Astrocyte of the hippocampus (primary cell): ENCODE measurements at regions not wholly inside any gene's neighbourhood (a gene's known extent, or its start where the extent isn't known, plus 50 kb on each side); places are given as distances from the start of the nearest gene placed in this dataset.
A peak's percentile ranks its signal among the peaks of the same experiment; 100 is the strongest.
"Not testable (repeated sequence)": the region's sequence is repeated elsewhere in the genome, so short reads cannot be mapped to it uniquely, and the experiment has no call there.

Experiments used
- DNase-seq: peaks from one replicate; pipeline ENCODE4 v3.0.0; 2011; ENCODE audit warnings: low read depth, low spot score

GRCh38 chr9:96131825-96132224, 170.2 kb downstream of the HSD17B3 start:
- DNase-seq, result no peak

- no peak for DNase-seq
Measured at GRCh38 chr9:96130970-96131369, 171.0 kb downstream of the HSD17B3 start.

- DNase-seq, result peak; percentile 40
Measured at GRCh38 chr9:96129747-96130146, 172.2 kb downstream of the HSD17B3 start.

- no peak for DNase-seq
Measured at GRCh38 chr9:96128880-96129279, 173.1 kb downstream of the HSD17B3 start.

- no peak for DNase-seq
Measured at GRCh38 chr9:96126321-96126881, 175.6 kb downstream of the HSD17B3 start.

GRCh38 chr9:96125624-96126023, 176.4 kb downstream of the HSD17B3 start:
- DNase-seq, result no peak

- peak; percentile 63 for DNase-seq
Measured at GRCh38 chr9:96122751-96123150, 179.2 kb downstream of the HSD17B3 start.

GRCh38 chr9:96122282-96122681, 179.7 kb downstream of the HSD17B3 start:
- DNase-seq, result no peak

GRCh38 chr9:96121136-96121535, 180.8 kb downstream of the HSD17B3 start:
- no peak for DNase-seq

GRCh38 chr9:96117398-96118080, 184.4 kb downstream of the HSD17B3 start:
- no peak for DNase-seq

GRCh38 chr9:96116275-96117064, 185.5 kb downstream of the HSD17B3 start:
- no peak for DNase-seq

GRCh38 chr9:96115836-96116235, 186.1 kb downstream of the HSD17B3 start:
- DNase-seq, result no peak

- DNase-seq, result no peak
Measured at GRCh38 chr9:96113032-96113431, 188.9 kb downstream of the HSD17B3 start.

- peak; percentile 48 for DNase-seq
Measured at GRCh38 chr9:96109680-96110351, 192.2 kb downstream of the HSD17B3 start.

- DNase-seq, result no peak
Measured at GRCh38 chr9:96108691-96109380, 193.1 kb downstream of the HSD17B3 start.

GRCh38 chr9:96107436-96107835, 194.5 kb downstream of the HSD17B3 start:
- DNase-seq, result no peak

GRCh38 chr9:96100385-96101300, 201.3 kb downstream of the HSD17B3 start:
- peak; percentile 43 for DNase-seq

- not testable (repeated sequence) for DNase-seq
Measured at GRCh38 chr9:96090630-96091029, 211.3 kb downstream of the HSD17B3 start.

GRCh38 chr9:96089452-96090085, 212.4 kb downstream of the HSD17B3 start:
- no peak for DNase-seq

- no peak for DNase-seq
Measured at GRCh38 chr9:96088510-96088909, 213.0 kb downstream of the ERCC6L2 start.
